ENCODE measurements at regions not wholly inside any gene's neighbourhood (a gene's known extent, or its start where the extent isn't known, plus 50 kb on each side); places are given as distances from the start of the nearest gene placed in this dataset.

DNA sequence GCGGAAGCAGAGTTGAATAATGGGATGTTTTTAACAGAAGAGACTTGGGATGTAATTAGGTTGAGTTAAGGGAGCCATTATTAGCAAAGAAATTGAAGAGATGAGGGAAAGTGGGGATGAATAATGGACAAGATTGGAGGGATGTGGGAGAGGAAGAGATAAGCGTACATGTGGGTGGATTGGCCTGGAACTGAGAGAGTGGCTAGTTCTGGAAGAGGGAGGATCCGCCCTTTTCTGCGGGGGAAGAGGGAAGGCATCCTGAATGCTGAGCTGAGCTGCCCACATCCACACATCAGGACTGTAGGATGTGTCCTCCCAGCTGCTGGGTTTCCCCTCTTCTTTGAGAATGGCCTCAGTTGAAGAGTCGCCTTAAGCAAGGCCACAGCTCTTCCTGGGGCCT lies 68.3 kb upstream of the CADM1 start:
- TF ChIP-seq EZH2 (IDR thresholded peaks at IDR 0.05; ENCODE audit: low read length, missing control alignments) = no peak
- TF ChIP-seq, protein P1, sequence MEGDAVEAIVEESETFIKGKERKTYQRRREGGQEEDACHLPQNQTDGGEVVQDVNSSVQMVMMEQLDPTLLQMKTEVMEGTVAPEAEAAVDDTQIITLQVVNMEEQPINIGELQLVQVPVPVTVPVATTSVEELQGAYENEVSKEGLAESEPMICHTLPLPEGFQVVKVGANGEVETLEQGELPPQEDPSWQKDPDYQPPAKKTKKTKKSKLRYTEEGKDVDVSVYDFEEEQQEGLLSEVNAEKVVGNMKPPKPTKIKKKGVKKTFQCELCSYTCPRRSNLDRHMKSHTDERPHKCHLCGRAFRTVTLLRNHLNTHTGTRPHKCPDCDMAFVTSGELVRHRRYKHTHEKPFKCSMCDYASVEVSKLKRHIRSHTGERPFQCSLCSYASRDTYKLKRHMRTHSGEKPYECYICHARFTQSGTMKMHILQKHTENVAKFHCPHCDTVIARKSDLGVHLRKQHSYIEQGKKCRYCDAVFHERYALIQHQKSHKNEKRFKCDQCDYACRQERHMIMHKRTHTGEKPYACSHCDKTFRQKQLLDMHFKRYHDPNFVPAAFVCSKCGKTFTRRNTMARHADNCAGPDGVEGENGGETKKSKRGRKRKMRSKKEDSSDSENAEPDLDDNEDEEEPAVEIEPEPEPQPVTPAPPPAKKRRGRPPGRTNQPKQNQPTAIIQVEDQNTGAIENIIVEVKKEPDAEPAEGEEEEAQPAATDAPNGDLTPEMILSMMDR (conservative IDR thresholded peaks at IDR 0.05 in 1 of 2, IDR thresholded peaks at IDR 0.05 in 1 of 2; ENCODE audit: low read depth in 1 of 2, low read length in 2 of 2) = no peak
